Naive thymus-derived CD8-positive, alpha-beta T cell (primary cell): ENCODE measurements at regions not wholly inside any gene's neighbourhood (a gene's known extent, or its start where the extent isn't known, plus 50 kb on each side); places are given as distances from the start of the nearest gene placed in this dataset.
A peak's percentile ranks its signal among the peaks of the same experiment; 100 is the strongest.
"Not testable (repeated sequence)": the region's sequence is repeated elsewhere in the genome, so short reads cannot be mapped to it uniquely, and the experiment has no call there.

Source experiments
- ATAC-seq, 2 donors: fragments of 150-1000 bp; cut with Tn5 transposase in 1 of 2; sonication (Bioruptor Pico), chemical (Tn5 transposase) in 1 of 2; 1 replicate in 1 of 2; 2 replicates in 1 of 2; pipeline ENCODE4 v1.10.0; 2021; ENCODE audit warnings: mild to moderate bottlenecking in 2 of 2, moderate library complexity in 2 of 2
- POLR2A ChIA-PET: fragments of 350-600 bp; sonication (Branson Sonifier 250); formaldehyde crosslinking; loops from one replicate; lab custom pipeline; 2021; ENCODE audit warnings: antibody characterized with exemption; lab: Charles Lee
- DNase-seq, 10 donors: peaks; one replicate each; pipeline versions ENCODE4 v3.0.0 to v3.0.0-alpha.2; 2020 to 2022
- H3K27ac Mint-ChIP-seq, 10 donors: one replicate each; pipeline ENCODE4 v1.8.0; 2020 to 2022; ENCODE audit warnings: mild to moderate bottlenecking in 10 of 10, mixed read lengths in 10 of 10, moderate library complexity in 4 of 10, inconsistent platforms in 1 of 10
- H3K27me3 Mint-ChIP-seq, 5 donors: one replicate each; pipeline ENCODE4 v1.8.0; 2021 to 2022; ENCODE audit warnings: mixed read lengths in 5 of 5
- H3K36me3 Mint-ChIP-seq, 3 donors: one replicate each; pipeline ENCODE4 v1.8.0; 2020 to 2022; ENCODE audit warnings: mixed read lengths in 3 of 3, mild to moderate bottlenecking in 2 of 3, inconsistent platforms in 1 of 3
- H3K4me1 Mint-ChIP-seq, 4 donors: one replicate each; pipeline ENCODE4 v1.8.0; 2021 to 2022; ENCODE audit warnings: mixed read lengths in 4 of 4
- H3K4me3 Mint-ChIP-seq, 10 donors: one replicate each; pipeline ENCODE4 v1.8.0; 2020 to 2022; ENCODE audit warnings: mild to moderate bottlenecking in 10 of 10, mixed read lengths in 10 of 10, moderate library complexity in 6 of 10, inconsistent platforms in 1 of 10
- H3K9me3 Mint-ChIP-seq, 9 donors: one replicate each; pipeline ENCODE4 v1.8.0; 2020 to 2022; ENCODE audit warnings: mixed read lengths in 9 of 9, mild to moderate bottlenecking in 3 of 9, inconsistent platforms in 1 of 9, moderate library complexity in 1 of 9

GRCh38 chr6:134398453-134398852, 80.5 kb upstream of the SGK1 start:
- H3K36me3 Mint-ChIP-seq: no peaks in the 10 kb centered on the region
- no peak overlapping the region for H3K27ac Mint-ChIP-seq
- peaks cover 9 to 19% (median 15%) of the 10 kb centered on the region in 4 donors for H3K4me1 Mint-ChIP-seq
- ATAC-seq (no peak), DNase-seq (no peak)
- H3K27me3 Mint-ChIP-seq: no peaks in the 10 kb centered on the region
- H3K9me3 Mint-ChIP-seq: no peaks in the 10 kb centered on the region
- no peak overlapping the region for H3K4me3 Mint-ChIP-seq
- POLR2A ChIA-PET: no interaction called here

DNA sequence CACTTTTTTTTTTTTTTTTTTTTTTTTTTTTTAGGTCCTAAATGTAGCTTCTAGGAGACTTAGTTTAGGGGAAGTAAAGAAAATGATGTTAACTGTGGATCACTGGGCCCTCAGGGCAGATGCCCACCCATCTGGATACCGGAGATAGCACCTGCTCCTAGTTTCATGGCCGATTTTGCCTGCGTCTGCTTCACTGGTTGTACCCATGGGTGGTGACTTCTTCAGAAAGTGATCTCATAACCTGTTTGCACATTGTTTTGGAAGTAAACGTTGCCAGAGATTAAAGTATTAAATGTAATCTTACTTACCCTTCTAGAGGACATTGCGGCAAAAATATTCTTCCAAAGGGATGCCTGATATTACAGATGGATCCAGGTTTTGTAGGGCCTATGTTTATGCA, 79.8 kb upstream of the SGK1 start:
- H3K36me3 Mint-ChIP-seq: no peaks in the 10 kb centered on the region
- no peak overlapping the region for H3K27ac Mint-ChIP-seq
- H3K4me3 Mint-ChIP-seq: no peak overlapping the region
- H3K9me3 Mint-ChIP-seq: no peaks in the 10 kb centered on the region
- POLR2A ChIA-PET: interaction anchor here (0.6 to 0.7 kb wide), 2 partner anchors 10 to 149 kb away, joined by 5 to 7 read pairs; no protein-coding TSS in a partner anchor
- DNase-seq: no peak
- peaks cover 7 to 13% (median 12%) of the 10 kb centered on the region in 4 donors for H3K4me1 Mint-ChIP-seq
- no peak for ATAC-seq
- H3K27me3 Mint-ChIP-seq: no peaks in the 10 kb centered on the region

DNA sequence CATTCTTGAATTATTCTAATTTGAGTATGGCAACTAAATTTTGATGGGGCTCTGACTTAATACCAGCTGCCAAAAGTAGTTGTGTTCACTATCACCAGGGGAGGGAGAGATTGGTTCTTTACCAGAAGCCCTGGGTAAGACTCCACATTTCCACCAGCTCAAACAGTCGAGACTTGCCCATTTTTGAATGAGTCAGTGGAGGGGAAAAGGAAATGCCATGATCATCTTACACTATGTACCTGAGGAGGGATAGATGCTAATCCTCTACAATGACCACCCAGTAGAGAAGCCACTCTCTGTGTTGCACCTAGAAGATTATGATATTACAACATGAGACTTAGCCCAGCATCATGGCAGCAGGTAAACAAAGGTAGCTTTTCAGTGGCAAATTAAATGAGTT, 77.0 kb upstream of the SGK1 start:
- H3K9me3 Mint-ChIP-seq: no peaks in the 10 kb centered on the region
- no peak overlapping the region for H3K27ac Mint-ChIP-seq
- H3K4me1 Mint-ChIP-seq: peaks cover 2 to 7% (median 5%) of the 10 kb centered on the region in 4 donors
- no peaks in the 10 kb centered on the region for H3K27me3 Mint-ChIP-seq
- no peaks in the 10 kb centered on the region for H3K36me3 Mint-ChIP-seq
- ATAC-seq (no peak), DNase-seq (no peak)
- no peak overlapping the region for H3K4me3 Mint-ChIP-seq
- POLR2A ChIA-PET: no interaction called here

DNA sequence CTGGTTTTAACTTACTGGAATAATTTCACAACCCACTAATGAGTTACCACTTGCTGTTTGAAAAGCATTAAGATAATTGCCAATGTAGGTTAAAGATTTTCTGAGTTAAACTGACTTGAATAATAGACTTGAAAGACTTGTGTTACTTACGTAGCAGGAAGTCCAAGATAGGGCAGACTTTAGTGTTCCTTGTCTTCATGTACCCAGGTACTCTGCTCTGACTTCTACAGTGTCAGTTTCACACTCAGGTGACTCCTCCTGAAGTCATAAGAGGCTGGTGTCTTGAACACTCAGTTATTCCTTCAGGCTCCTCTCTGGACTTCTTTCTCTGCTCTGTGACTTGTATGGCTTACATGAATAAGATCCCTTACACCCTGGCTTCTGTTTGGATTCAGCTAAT, 76.3 kb upstream of the SGK1 start:
- Mint-ChIP-seq H3K27me3 (no peaks in the 10 kb centered on the region), H3K27ac (no peak overlapping the region), H3K4me1 (peaks cover 2 to 7% (median 5%) of the 10 kb centered on the region in 4 donors), H3K4me3 (no peak overlapping the region), H3K9me3 (no peaks in the 10 kb centered on the region), H3K36me3 (no peaks in the 10 kb centered on the region)
- POLR2A ChIA-PET: no interaction called here
- ATAC-seq: no peak
- no peak for DNase-seq

DNA sequence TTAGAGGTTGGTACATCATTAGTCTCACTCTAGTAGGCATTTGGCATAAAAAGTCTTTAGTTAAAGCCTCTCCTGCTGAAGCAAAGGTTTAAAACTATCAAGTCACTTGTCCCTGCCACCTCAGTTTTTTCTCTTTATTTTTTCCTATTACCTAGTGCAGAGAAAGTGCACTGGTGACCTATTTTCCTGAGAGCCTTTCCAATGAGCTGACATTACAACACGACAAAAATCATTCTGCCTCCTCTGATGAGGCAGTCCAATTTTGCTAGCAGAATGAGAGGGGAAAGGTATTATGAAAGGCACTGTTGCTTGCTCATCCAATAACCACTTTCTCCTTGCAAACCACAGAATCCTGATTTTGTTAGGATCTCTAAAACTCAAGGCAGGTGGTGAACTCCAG, 73.3 kb upstream of the SGK1 start:
- ATAC-seq: no peak
- peak overlapping the region in 1 of 10 donors; percentile 11 for H3K27ac Mint-ChIP-seq
- no peaks in the 10 kb centered on the region for H3K36me3 Mint-ChIP-seq
- H3K27me3 Mint-ChIP-seq: no peaks in the 10 kb centered on the region
- no peak for DNase-seq
- no peak overlapping the region for H3K4me3 Mint-ChIP-seq
- H3K9me3 Mint-ChIP-seq: no peaks in the 10 kb centered on the region
- H3K4me1 Mint-ChIP-seq: peaks cover 0 to 7% (median 3%) of the 10 kb centered on the region in 4 donors
- POLR2A ChIA-PET: no interaction called here

DNA sequence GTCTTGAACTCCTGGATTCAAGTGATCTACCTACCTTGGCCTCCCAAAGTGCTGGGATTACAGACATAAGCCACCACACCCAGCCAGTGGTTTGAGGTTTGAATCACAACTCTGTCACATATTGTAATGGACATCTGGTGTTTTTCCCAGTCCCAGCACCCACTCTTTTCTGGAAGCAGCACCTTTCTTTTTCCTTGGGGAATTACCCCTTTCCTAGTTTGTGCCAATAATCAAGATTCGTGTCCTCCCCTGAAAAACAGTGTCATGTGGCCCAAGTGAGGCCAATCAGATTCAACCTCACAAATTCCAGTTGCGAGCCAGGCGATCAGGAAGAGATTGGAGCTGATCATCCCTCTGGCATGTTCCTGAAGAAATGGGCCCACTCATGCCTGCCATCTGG, 71.7 kb upstream of the SGK1 start:
- POLR2A ChIA-PET: no interaction called here
- Mint-ChIP-seq H3K4me1 (peaks cover 0 to 5% (median 4%) of the 10 kb centered on the region in 4 donors), H3K4me3 (no peak overlapping the region), H3K36me3 (no peaks in the 10 kb centered on the region), H3K27ac (no peak overlapping the region), H3K27me3 (no peaks in the 10 kb centered on the region), H3K9me3 (no peaks in the 10 kb centered on the region)
- ATAC-seq: no peak
- no peak for DNase-seq

DNA sequence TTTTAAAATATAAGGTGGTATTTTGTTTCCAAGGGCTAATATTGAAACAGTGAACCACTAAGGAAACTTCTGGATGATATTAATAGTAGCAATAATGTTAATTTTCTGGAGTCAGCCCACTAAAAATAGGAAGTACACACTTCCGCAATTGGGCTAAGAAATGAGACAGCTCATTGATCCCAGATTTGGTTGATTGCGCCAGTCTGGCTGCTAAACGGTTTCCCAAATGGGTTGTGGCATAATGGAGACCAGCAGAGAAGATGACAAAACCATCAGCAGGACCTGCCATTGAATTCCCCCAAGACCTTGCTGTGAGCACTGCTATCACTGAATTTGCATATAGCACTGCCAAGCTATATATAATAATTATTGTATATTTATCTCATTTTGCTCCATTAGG, 71.2 kb upstream of the SGK1 start:
- ATAC-seq (no peak), DNase-seq (no peak)
- Mint-ChIP-seq H3K36me3 (no peaks in the 10 kb centered on the region), H3K27me3 (no peaks in the 10 kb centered on the region), H3K4me1 (peaks cover 0 to 4% (median 0%) of the 10 kb centered on the region in 4 donors), H3K27ac (no peak overlapping the region), H3K4me3 (no peak overlapping the region), H3K9me3 (no peaks in the 10 kb centered on the region)
- POLR2A ChIA-PET: no interaction called here

DNA sequence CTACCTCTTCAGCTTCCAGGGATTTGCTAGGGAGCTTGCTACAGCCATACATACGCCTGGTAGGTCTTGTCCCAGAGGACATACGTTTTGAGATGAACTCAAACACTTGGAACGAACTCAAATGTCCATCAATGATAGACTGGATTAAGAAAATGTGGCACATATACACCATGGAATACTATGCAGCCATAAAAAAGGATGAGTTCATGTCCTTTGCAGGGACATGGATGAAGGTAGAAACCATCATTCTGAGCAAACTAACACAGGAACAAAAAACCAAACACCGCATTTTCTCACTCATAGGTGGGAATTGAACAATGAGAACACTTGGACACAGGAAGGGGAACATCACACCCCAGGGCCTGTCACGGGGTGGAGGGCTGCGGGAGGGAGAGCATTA, 68.6 kb upstream of the SGK1 start:
- H3K27me3 Mint-ChIP-seq, H3K9me3 Mint-ChIP-seq, ATAC-seq, H3K4me1 Mint-ChIP-seq, DNase-seq, H3K36me3 Mint-ChIP-seq, H3K27ac Mint-ChIP-seq, H3K4me3 Mint-ChIP-seq, POLR2A ChIA-PET: not testable (repeated sequence)

- Mint-ChIP-seq H3K4me3 (no peak overlapping the region), H3K27me3 (no peaks in the 10 kb centered on the region), H3K27ac (no peak overlapping the region), H3K4me1 (peaks cover 11 to 30% (median 25%) of the 10 kb centered on the region in 4 donors), H3K36me3 (no peaks in the 10 kb centered on the region), H3K9me3 (no peaks in the 10 kb centered on the region)
- POLR2A ChIA-PET: no interaction called here
- ATAC-seq (no peak), DNase-seq (no peak)
These were observed 64.0 kb upstream of the SGK1 start for GRCh38 chr6:134381959-134382358.

GRCh38 chr6:134379599-134379998, 61.7 kb upstream of the SGK1 start:
- no peaks in the 10 kb centered on the region for H3K9me3 Mint-ChIP-seq
- no peaks in the 10 kb centered on the region for H3K36me3 Mint-ChIP-seq
- DNase-seq: no peak
- POLR2A ChIA-PET: interaction anchor here (0.7 to 1.5 kb wide), 2 partner anchors 83 to 843 kb away, joined by 3 to 4 read pairs; no protein-coding TSS in a partner anchor
- no peak for ATAC-seq
- H3K4me1 Mint-ChIP-seq: peaks cover 12 to 38% (median 30%) of the 10 kb centered on the region in 4 donors
- H3K27me3 Mint-ChIP-seq: no peaks in the 10 kb centered on the region
- peak overlapping the region in 7 of 10 donors; percentile 5 to 52 (median 44) for H3K4me3 Mint-ChIP-seq
- H3K27ac Mint-ChIP-seq: peak overlapping the region in 8 of 10 donors; percentile 25 to 88 (median 58)

GRCh38 chr6:134379076-134379475, 61.2 kb upstream of the SGK1 start:
- Mint-ChIP-seq H3K4me1 (peaks cover 14 to 44% (median 33%) of the 10 kb centered on the region in 4 donors), H3K27ac (peak overlapping the region in 9 of 10 donors; percentile 6 to 88 (median 51)), H3K4me3 (peak overlapping the region in 4 of 10 donors; percentile 5 to 47 (median 36)), H3K27me3 (no peaks in the 10 kb centered on the region), H3K9me3 (no peaks in the 10 kb centered on the region), H3K36me3 (no peaks in the 10 kb centered on the region)
- peak; percentile 68 to 82 for ATAC-seq
- POLR2A ChIA-PET: interaction anchor here (1.5 kb wide), 1 partner anchor 82 kb away, joined by 3 read pairs; no protein-coding TSS in a partner anchor
- DNase-seq: peak in 1 of 10 donors; percentile 4

- peak overlapping the region in 6 of 10 donors; percentile 25 to 75 (median 45) for H3K27ac Mint-ChIP-seq
- H3K36me3 Mint-ChIP-seq: no peaks in the 10 kb centered on the region
- no peaks in the 10 kb centered on the region for H3K27me3 Mint-ChIP-seq
- POLR2A ChIA-PET: no interaction called here
- no peaks in the 10 kb centered on the region for H3K9me3 Mint-ChIP-seq
- ATAC-seq (no peak), DNase-seq (no peak)
- peaks cover 14 to 50% (median 36%) of the 10 kb centered on the region in 4 donors for H3K4me1 Mint-ChIP-seq
- H3K4me3 Mint-ChIP-seq: peak overlapping the region in 3 of 10 donors; percentile 13 to 54 (median 27)
These were observed 60.5 kb upstream of the SGK1 start for GRCh38 chr6:134378426-134378825.

DNA sequence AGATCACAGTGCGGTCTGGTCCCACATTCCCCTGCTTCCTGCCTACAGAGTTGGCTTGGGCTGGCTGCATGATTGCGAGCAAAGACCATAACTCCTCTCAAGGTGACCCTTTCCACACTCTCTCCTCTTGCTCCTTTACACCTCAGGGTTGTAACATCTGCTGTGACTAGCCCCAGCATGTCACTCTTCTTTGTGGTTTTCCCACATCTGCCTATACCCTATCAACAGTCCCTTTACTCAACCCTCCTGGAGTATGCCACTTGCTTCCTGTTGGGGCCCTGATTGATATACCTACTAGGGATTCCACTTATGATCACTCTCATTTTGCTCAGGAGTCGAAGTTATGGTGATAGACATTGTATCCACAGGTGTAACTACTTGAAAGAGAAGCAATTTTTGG, 58.9 kb upstream of the SGK1 start:
- no peak for ATAC-seq
- H3K27me3 Mint-ChIP-seq: no peaks in the 10 kb centered on the region
- POLR2A ChIA-PET: no interaction called here
- H3K4me1 Mint-ChIP-seq: peaks cover 27 to 65% (median 51%) of the 10 kb centered on the region in 4 donors
- peaks cover 0 to 2% (median 0%) of the 10 kb centered on the region in 9 donors for H3K9me3 Mint-ChIP-seq
- DNase-seq: no peak
- H3K4me3 Mint-ChIP-seq: no peak overlapping the region
- H3K36me3 Mint-ChIP-seq: no peaks in the 10 kb centered on the region
- H3K27ac Mint-ChIP-seq: peak overlapping the region in 1 of 10 donors; percentile 8

DNA sequence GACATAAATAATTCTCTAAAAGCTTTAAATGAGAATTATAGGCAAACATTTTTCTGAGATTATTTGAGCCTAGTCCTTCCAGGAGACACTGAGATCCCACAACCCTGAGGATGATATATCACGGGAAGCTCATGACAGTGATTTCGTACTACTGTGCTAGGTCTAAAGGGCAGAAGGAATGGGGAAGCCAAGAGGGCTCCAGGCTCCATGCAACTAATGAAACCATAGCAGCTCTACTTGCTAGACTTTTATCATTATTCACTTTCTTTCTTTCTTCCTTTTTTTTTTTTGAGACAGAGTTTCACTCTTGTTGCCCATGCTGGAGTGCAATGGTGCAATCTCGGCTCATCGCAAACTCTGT, 57.3 kb upstream of the SGK1 start:
- H3K4me3 Mint-ChIP-seq: no peak overlapping the region
- H3K4me1 Mint-ChIP-seq: peaks cover 28 to 62% (median 44%) of the 10 kb centered on the region in 4 donors
- POLR2A ChIA-PET: no interaction called here
- no peaks in the 10 kb centered on the region for H3K36me3 Mint-ChIP-seq
- DNase-seq (no peak), ATAC-seq (no peak)
- H3K9me3 Mint-ChIP-seq: peaks cover 0 to 2% (median 0%) of the 10 kb centered on the region in 9 donors
- no peaks in the 10 kb centered on the region for H3K27me3 Mint-ChIP-seq
- H3K27ac Mint-ChIP-seq: peak overlapping the region in 2 of 10 donors; percentile 69 to 71
